Adrenal gland (tissue), 9 donors: ENCODE measurements at regions not wholly inside any gene's neighbourhood (a gene's known extent, or its start where the extent isn't known, plus 50 kb on each side); places are given as distances from the start of the nearest gene placed in this dataset.
A peak's percentile ranks its signal among the peaks of the same experiment; 100 is the strongest.

Experiments used
- DNase-seq, 7 donors: peaks; one replicate each; pipeline ENCODE4 v3.0.0-alpha.2; 2019 to 2020
- H3K27ac ChIP-seq, 5 donors: fragments of 200-600 bp; sonication (generic) in 4 of 5; 1 replicate in 3 of 5; 2 replicates in 2 of 5; pipeline versions ENCODE4 v1.5.1 to v1.8.0; 2016 to 2020; ENCODE audit warnings: mild to moderate bottlenecking in 1 of 5
- H3K27me3 ChIP-seq: fragments of 200-600 bp; 2 replicates; pipeline ENCODE4 v1.8.0; 2021
- H3K36me3 ChIP-seq, 2 donors: fragments of 200-600 bp; replicated peaks in 1 of 2; 1 replicate in 1 of 2; 2 replicates in 1 of 2; pipeline versions ENCODE4 v1.5.1 to v1.8.0; 2018 to 2022
- H3K4me1 ChIP-seq, 2 donors: fragments of 200-600 bp; replicated peaks in 1 of 2; 1 replicate in 1 of 2; 2 replicates in 1 of 2; pipeline versions ENCODE4 v1.5.1 to v1.8.0; 2018 to 2021
- H3K4me3 ChIP-seq, 4 donors: fragments of 200-600 bp; sonication (generic) in 3 of 4; one replicate each; pipeline ENCODE4 v1.5.1; 2016 to 2018
- H3K9me3 ChIP-seq, 3 donors: fragments of 200-600 bp; sonication (generic) in 1 of 3; replicated peaks in 1 of 3; 1 replicate in 2 of 3; 2 replicates in 1 of 3; pipeline versions ENCODE4 v1.5.1 to v1.8.0; 2016 to 2021
- CTCF ChIP-seq, 6 experiments: fragments of 450-650 bp in 4 of 6; fragments of 200-600 bp in 2 of 6; sonication (generic) in 1 of 6; IDR thresholded peaks; 1 replicate in 5 of 6; 2 replicates in 1 of 6; pipeline versions ENCODE4 v1.5.1 to v1.8.0; 2016 to 2021; ENCODE audit warnings: antibody characterized with exemption in 6 of 6, mild to moderate bottlenecking in 2 of 6, moderate library complexity in 1 of 6
- POLR2A ChIP-seq, 2 donors: fragments of 450-650 bp; IDR thresholded peaks; one replicate each; pipeline ENCODE4 v1.6.1; 2017; ENCODE audit warnings: antibody characterized with exemption in 2 of 2, mild to moderate bottlenecking in 2 of 2, moderate library complexity in 1 of 2
- WGBS, 4 donors: extraction: QIAGEN DNeasy Blood & Tissue Kit in 2 of 4; methylation state at CpG; one replicate each; pipeline versions ENCODE4 v1.1.5 to v1.1.7; 2013 to 2017; 5-methylcytosine and 5-hydroxymethylcytosine counted together
- intact Hi-C, 2 donors: fragments of 100-400 bp; cut with DNase I; formaldehyde crosslinking; loops; one replicate each; pipeline versions ENCODE4 v1.14.1 to v1.15.0; 2022 to 2023
- donor health status: healthy with polysubstance abuse.
- donor health status: Bipolar disorder and iron deficiency.
- donor health status: DM: yes; HTN: yes; CAD: no.
- donor health status: DM: no; HTN: no; CAD: no.
- donor health status: DM: no; HTN: no; CAD: no.

GRCh38 chr4:41329361-41329760 lies 72.6 kb downstream of the UCHL1 start:
- 75 to 86% (median 83%) methylated on average over 4 of the region's 4 CpGs for WGBS, 4 donors
- Histone ChIP-seq H3K27me3 (no peaks in the 10 kb centered on the region), H3K9me3 (no peaks in the 10 kb centered on the region), H3K27ac (peak overlapping the region in 1 of 5 donors; percentile 3), H3K4me3 (no peak overlapping the region), H3K4me1 (no peaks in the 10 kb centered on the region), H3K36me3 (no peaks in the 10 kb centered on the region)
- intact Hi-C loops = no loop called here
- TF ChIP-seq POLR2A (IDR thresholded peaks at IDR 0.05) = no peak
- no peak for TF ChIP-seq CTCF (IDR thresholded peaks at IDR 0.05)
- no peak for DNase-seq

GRCh38 chr4:41331224-41331623 lies 74.5 kb downstream of the UCHL1 start:
- no peak overlapping the region for H3K4me3 ChIP-seq
- TF ChIP-seq POLR2A (IDR thresholded peaks at IDR 0.05) (no peak), CTCF (IDR thresholded peaks at IDR 0.05) (no peak)
- H3K27me3 ChIP-seq = no peaks in the 10 kb centered on the region
- no peaks in the 10 kb centered on the region for H3K9me3 ChIP-seq
- WGBS, 4 donors = 9 to 49% (median 21%) methylated on average over 2 of the region's 2 CpGs
- no peak for DNase-seq
- no peaks in the 10 kb centered on the region for H3K4me1 ChIP-seq
- no peak overlapping the region for H3K27ac ChIP-seq
- no peaks in the 10 kb centered on the region for H3K36me3 ChIP-seq
- intact Hi-C loops = no loop called here

- H3K9me3 ChIP-seq = no peaks in the 10 kb centered on the region
- H3K27me3 ChIP-seq = no peaks in the 10 kb centered on the region
- whole genome bisulfite sequencing, 4 donors = 48 to 94% (median 72%) methylated on average over 3 of the region's 3 CpGs
- intact Hi-C loops = no loop called here
- H3K4me1 ChIP-seq = no peaks in the 10 kb centered on the region
- TF ChIP-seq POLR2A (IDR thresholded peaks at IDR 0.05) = no peak
- no peak for TF ChIP-seq CTCF (IDR thresholded peaks at IDR 0.05)
- no peak overlapping the region for H3K4me3 ChIP-seq
- H3K36me3 ChIP-seq = no peaks in the 10 kb centered on the region
- no peak overlapping the region for H3K27ac ChIP-seq
- no peak for DNase-seq
Measured at GRCh38 chr4:41332510-41333054, 75.9 kb downstream of the UCHL1 start.

- no peaks in the 10 kb centered on the region for H3K36me3 ChIP-seq
- 86 to 93% (median 90%) methylated on average over 2 of the region's 2 CpGs for whole genome bisulfite sequencing, 4 donors
- H3K9me3 ChIP-seq = no peaks in the 10 kb centered on the region
- DNase-seq = no peak
- no peak overlapping the region for H3K27ac ChIP-seq
- no peaks in the 10 kb centered on the region for H3K4me1 ChIP-seq
- no peak overlapping the region for H3K4me3 ChIP-seq
- intact Hi-C loops = no loop called here
- H3K27me3 ChIP-seq = no peaks in the 10 kb centered on the region
- TF ChIP-seq CTCF (IDR thresholded peaks at IDR 0.05) = no peak
- no peak for TF ChIP-seq POLR2A (IDR thresholded peaks at IDR 0.05)
Measured at GRCh38 chr4:41334182-41334581, 77.5 kb downstream of the UCHL1 start.
